ENCODE measurements at regions not wholly inside any gene's neighbourhood (a gene's known extent, or its start where the extent isn't known, plus 50 kb on each side); places are given as distances from the start of the nearest gene placed in this dataset.
"Not testable (repeated sequence)": the region's sequence is repeated elsewhere in the genome, so short reads cannot be mapped to it uniquely, and the experiment has no call there.

- DNase-seq (ENCODE audit: low read depth in 2 of 2): no peak
Measured at GRCh38 chr21:17264182-17264581, 248.7 kb upstream of the CXADR start.

GRCh38 chr21:17269760-17270159 is 243.1 kb upstream of the CXADR start:
- no peak for DNase-seq (ENCODE audit: low read depth in 2 of 2)

GRCh38 chr21:17270229-17270628 is 242.6 kb upstream of the CXADR start:
- peak; percentile 9 to 16 for DNase-seq (ENCODE audit: low read depth in 2 of 2)

GRCh38 chr21:17279663-17280062 is 233.2 kb upstream of the CXADR start:
- DNase-seq (ENCODE audit: low read depth in 2 of 2): no peak

- DNase-seq (ENCODE audit: low read depth in 2 of 2): not testable (repeated sequence)
Measured at GRCh38 chr21:17293016-17293562, 219.8 kb upstream of the CXADR start.

GRCh38 chr21:17295997-17296396 is 216.8 kb upstream of the CXADR start:
- DNase-seq (ENCODE audit: low read depth in 2 of 2): no peak

GRCh38 chr21:17299576-17299975 is 213.3 kb upstream of the CXADR start:
- not testable (repeated sequence) for DNase-seq (ENCODE audit: low read depth in 2 of 2)

GRCh38 chr21:17327715-17328114 is 185.1 kb upstream of the CXADR start:
- not testable (repeated sequence) for DNase-seq (ENCODE audit: low read depth in 2 of 2)

GRCh38 chr21:17334484-17334883 is 178.4 kb upstream of the CXADR start:
- DNase-seq (ENCODE audit: low read depth in 2 of 2): no peak

GRCh38 chr21:17340081-17340480 is 172.8 kb upstream of the CXADR start:
- no peak for DNase-seq (ENCODE audit: low read depth in 2 of 2)

GRCh38 chr21:17343055-17343454 is 169.8 kb upstream of the CXADR start:
- no peak for DNase-seq (ENCODE audit: low read depth in 2 of 2)

- DNase-seq (ENCODE audit: low read depth in 2 of 2): no peak
Measured at GRCh38 chr21:17348357-17348756, 164.5 kb upstream of the CXADR start.

- no peak for DNase-seq (ENCODE audit: low read depth in 2 of 2)
Measured at GRCh38 chr21:17348849-17349248, 164.0 kb upstream of the CXADR start.

- DNase-seq (ENCODE audit: low read depth in 2 of 2): no peak
Measured at GRCh38 chr21:17351766-17352165, 161.1 kb upstream of the CXADR start.

GRCh38 chr21:17352996-17353655 is 159.7 kb upstream of the CXADR start:
- DNase-seq (ENCODE audit: low read depth in 2 of 2): no peak

GRCh38 chr21:17359781-17360180 is 153.1 kb upstream of the CXADR start:
- no peak for DNase-seq (ENCODE audit: low read depth in 2 of 2)

GRCh38 chr21:17368748-17369363 is 144.0 kb upstream of the CXADR start:
- no peak for DNase-seq (ENCODE audit: low read depth in 2 of 2)

GRCh38 chr21:17370263-17370662 is 142.6 kb upstream of the CXADR start:
- DNase-seq (ENCODE audit: low read depth in 2 of 2): no peak

GRCh38 chr21:17370916-17371315 is 141.9 kb upstream of the CXADR start:
- no peak for DNase-seq (ENCODE audit: low read depth in 2 of 2)

GRCh38 chr21:17371450-17371849 is 141.4 kb upstream of the CXADR start:
- DNase-seq (ENCODE audit: low read depth in 2 of 2): no peak

- no peak for DNase-seq (ENCODE audit: low read depth in 2 of 2)
Measured at GRCh38 chr21:17372200-17372599, 140.6 kb upstream of the CXADR start.

- DNase-seq (ENCODE audit: low read depth in 2 of 2): no peak
Measured at GRCh38 chr21:17386498-17386897, 126.3 kb upstream of the CXADR start.

GRCh38 chr21:17387030-17387617 is 125.7 kb upstream of the CXADR start:
- DNase-seq (ENCODE audit: low read depth in 2 of 2): peak; percentile 17 to 18

Data from fibroblast of skin of left biceps (primary cell).